Activated CD4-positive, alpha-beta T cell treated with anti-CD3 and anti-CD28 coated beads for 48 hours (primary cell): ENCODE measurements at regions not wholly inside any gene's neighbourhood (a gene's known extent, or its start where the extent isn't known, plus 50 kb on each side); places are given as distances from the start of the nearest gene placed in this dataset.
"Not testable (repeated sequence)": the region's sequence is repeated elsewhere in the genome, so short reads cannot be mapped to it uniquely, and the experiment has no call there.

Experiments used
- DNase-seq: peaks from one replicate; pipeline ENCODE4 v3.0.0-alpha.2; 2020

DNA sequence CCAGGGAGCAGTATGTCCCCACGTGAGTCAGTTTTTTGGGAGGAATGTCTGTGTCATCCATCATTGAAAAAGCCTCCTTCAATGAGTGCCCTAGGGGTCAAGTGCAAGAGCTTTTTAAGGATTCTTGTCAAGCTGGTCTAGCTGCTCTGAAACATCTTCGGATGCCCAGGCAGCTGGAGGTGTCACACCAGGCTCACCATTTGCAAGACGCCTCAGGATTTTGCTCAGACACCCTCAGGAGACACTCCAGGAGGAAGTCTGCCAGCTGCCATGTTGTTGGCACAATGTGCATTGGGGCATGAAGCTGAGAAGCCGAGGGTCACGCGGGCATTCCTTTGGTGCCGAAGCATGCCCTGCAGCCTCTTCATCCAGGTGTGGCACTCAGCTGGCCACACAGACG is 111.1 kb upstream of the S1PR3 start:
- no peak for DNase-seq

DNA sequence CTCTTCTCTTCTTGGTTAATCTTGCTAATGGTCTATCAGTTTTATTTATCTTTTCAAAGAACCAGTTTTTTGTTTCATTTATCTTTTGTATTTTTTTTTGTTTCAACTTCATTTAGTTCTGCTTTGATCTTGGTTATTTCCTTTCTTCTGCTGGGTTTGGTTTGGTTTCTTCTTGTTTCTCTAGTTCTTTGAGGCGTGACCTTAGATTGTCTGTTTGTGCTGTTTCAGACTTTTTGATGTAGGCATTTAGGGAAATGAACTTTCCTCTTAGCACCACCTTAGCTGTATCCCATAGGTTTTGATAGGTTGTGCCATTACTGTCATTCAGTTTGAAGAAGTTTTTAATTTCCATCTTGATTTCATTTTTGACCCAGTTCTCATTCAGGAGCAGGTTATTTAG is 107.0 kb upstream of the S1PR3 start:
- not testable (repeated sequence) for DNase-seq

DNA sequence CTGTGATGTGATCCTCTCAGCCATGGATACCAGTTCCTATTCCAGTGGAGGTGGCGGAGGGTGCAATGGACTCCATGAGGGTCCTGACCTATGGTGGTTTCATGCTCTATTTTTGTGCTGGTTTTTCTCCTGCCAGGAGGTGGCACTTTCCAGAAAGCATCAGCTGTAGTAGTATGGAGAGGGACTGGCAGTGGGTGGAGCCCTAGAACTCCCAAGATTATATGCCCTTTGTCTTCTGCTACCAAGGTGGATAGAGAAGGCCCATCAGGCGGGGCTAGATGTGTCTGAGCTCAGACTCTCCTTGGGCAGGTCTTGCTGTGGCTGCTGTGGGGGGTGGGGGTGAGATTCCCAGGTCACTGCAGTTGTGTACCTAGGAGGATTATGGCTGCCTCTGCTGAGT is 104.5 kb upstream of the S1PR3 start:
- not testable (repeated sequence) for DNase-seq

DNA sequence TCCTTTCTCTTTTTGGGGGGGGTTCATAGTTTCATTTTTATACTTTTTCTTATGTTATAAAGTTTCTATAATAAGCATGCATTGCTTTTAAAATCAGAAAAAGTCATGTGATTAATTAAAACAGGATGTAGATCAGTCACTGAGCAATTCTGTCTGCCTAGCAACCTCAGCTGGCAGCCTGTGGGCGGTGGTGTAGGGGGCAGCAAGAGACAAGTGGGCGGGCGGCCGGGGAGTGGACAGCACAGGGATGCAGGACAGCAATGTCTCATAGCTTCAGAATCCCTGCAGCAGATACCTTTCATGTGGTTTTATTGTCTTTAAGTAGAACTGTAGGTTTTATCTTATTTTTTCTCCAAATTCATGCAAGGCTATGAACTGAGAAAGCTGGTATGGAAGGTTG is 101.9 kb upstream of the S1PR3 start:
- DNase-seq = no peak

DNA sequence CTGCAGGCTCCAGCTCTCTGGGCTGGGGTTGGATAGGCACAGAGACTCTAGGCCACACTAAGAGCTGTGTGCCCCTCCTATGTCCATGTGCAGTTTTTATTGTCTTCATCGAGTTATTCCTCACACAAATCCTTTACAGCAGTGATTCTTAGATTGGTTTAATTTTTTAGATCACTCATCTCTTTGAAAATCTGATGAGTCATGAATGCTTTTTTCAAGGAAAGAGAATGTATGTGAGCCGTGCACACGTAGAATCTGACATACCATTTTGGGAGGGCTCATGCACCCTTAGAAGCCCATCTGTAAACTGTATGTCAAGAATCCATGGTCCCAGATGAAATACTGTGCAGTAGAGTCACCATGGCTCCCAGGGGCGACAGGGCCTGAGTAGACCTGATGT is 100.7 kb upstream of the S1PR3 start:
- no peak for DNase-seq

DNA sequence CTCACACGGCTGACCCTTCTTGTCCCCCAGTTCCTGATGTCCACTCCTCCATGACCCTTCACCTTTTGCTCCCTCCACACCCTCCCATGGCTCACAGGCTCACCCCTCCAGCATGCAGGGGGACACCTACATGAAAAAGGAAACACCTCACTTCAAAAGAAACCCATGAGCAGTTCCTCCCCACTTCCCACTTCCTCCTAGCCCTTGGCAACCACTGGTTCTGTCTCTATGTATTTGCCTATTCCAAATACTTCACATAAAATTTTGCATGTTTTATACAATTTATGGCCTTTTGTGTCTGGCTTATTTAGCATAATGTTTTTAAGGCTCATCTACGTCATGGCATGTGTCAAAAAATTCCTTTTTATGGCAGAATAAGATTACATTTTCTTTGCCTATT is 100.2 kb upstream of the S1PR3 start:
- DNase-seq = no peak

DNA sequence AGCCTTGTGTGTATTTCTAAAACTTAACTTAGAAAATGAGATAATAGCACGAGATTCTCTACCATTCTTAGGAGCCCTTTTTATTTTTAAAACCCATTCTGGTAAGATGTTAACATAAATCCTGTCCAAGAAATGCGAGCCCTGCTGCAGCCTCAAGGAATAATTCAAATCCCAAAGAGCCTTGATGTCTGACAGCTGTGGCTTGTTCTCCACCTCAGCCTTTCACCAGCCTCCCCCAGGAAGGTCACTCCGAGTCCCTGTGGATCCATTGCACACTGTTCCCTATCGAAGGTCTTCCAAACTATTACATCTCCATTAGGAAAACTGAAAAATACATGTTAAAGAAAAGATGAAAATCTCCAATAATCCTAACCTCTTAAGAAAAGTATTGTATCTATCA is 98.5 kb upstream of the S1PR3 start:
- DNase-seq = no peak

DNA sequence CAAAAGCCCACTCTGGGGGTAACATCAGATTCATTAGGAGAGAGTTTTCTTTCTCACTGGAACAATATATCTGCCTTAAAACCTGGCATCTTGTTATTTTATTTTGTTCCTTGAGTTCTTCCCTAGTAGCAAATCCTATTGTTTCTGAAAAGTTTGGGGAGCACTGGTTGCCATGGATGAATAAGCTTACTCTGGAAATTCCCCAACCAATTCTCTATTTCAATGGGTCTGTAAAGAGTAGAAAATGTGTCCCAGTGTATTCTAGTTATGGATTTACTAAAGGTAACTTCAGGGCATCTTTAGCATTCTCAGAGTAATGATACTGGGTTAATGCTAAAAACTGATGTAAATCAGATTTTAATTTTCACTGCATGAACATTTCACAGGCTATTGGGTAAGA is 94.2 kb upstream of the S1PR3 start:
- no peak for DNase-seq

DNA sequence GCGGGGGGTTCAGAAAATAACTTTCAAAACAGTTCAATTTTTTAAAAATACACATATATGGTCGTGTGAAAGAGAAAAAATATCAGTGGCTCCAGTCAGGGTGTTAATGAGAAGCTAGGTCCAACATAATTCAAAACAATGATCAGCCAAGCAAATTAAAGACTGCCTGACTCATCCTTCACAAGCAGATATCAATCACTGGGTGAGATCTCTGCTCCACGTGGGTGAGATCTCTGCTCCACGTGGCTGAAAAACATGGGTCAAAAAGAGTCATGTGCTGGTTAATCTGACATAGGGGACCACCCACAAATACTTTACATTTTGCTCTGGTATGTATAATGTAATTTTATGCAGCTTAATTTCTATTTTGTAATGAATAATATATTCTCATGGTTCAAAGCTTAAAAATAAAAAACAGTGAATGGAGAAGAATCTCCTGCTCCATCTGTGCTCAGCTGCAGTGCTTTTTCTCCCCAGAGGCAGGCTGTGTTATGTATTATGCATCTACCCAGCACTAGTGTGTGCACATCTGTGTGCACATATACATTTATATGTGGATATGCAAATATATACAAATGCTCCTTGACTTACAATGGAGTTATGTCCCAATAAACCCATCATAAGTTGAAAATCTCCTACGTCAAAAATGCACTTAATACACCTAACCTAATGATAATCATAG is 93.1 kb upstream of the S1PR3 start:
- DNase-seq = no peak

DNA sequence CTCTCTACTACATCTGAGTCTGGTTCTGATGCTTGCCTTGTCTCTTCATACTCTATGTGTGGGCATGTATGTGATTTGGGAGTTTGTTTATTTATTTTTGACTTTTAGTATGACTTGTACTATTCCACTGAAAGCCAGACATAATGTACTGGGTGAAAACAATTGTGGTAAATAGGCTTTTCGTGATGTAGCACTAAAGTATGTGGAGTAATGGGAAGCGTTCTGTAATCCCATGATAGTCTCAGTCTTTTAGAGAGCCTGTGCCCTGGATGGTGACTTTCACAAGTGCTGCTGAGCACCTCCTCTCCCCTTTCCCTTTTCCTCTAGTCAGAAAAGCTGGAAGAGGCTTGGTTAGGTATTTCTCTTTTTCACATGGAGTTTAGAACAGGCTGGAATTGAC is 85.8 kb upstream of the S1PR3 start:
- DNase-seq = no peak

DNA sequence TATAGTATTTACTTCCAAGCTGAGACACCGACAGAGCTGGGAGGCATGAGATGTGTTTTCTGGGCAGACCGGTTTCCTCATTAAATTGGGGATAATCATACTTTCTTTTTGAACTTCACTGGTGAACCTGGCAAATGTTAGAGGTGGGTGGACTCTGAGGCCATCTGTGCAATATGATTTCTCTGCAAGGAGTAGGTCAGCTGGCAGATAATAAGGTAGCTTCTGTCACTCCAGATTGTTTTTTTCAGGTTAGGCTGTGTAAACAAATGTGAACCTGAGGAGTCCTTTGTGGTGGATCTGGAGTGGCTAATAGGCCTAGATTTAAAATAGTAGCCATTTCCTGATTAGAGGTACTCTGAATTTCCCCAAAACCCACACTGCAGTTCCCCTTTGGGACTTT is 75.4 kb upstream of the S1PR3 start:
- DNase-seq = no peak

DNA sequence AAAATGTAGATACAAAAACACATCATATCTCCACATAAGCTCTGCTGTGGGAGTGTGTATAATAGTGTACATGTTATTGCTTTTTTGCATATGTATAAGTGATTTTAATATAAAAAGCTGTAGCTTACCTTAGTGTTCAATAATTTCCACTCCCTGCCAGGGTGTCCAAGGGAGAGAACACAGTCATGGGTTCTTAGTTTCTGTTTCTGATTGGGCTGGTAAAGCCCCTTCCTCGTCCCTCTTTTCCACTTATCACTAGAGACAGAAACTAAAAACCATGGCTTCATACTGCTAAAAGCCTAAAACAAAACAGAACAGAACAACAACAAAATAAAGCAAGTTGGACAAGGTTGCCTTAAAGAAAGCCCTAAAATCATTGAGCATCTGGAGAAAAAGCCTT is 74.4 kb upstream of the S1PR3 start:
- DNase-seq = no peak

DNA sequence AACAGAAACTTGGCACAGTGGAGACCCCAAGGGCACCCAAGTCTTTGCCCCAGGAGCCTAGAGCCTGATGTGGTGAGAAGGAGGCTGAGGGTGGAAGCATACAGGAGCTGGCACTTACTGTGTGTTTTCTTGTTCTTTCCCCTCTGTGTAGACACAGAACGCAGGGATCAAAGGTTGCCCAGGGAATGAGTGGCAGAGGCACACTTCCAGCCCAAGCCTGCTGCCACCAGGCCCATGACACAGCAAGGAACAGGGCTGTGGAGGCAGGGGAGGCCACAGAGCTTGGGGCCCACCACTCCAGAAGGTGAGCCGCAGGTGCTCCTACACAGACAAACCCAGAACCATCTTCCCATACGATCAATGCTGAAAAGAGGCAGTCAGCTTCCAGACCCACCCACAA is 73.9 kb upstream of the S1PR3 start:
- no peak for DNase-seq

DNA sequence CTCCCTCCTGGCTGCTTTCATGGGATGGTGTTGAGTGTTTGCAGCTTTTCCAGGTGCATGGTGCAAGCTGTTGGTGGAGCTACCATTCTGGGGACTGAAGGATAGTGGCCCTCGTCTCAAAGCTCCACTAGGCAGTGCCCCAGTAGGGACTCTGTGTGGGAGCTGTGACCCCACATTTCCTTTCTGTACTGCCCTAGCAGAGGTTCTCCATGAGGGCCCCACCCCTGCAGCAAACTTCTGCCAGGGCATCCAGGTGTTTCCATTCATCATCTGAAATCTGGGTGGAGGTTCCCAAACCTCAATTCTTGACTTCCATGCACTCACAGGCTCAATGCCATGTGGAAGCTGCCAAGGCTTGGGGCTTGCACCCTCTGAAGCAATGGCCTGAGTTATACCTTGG is 72.7 kb upstream of the S1PR3 start:
- not testable (repeated sequence) for DNase-seq

DNA sequence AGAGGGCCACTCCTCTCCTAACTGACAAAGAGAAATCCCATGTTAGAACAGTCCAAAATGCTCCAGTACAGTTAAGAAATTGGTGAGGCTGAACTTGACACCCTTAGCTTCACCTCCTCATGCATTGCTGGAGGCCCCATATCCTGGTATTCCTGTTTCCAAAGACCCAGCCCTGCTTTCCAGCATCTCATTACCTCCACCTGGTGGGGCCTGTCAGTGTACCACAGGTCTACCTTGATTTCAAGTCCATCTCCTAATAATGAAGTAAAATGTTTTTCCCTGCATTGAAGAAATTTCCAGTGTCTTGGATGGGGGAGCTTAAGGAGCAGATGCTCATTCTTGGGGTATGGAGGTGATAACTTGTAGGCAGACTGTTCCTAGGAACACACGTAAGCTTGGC is 70.6 kb upstream of the S1PR3 start:
- no peak for DNase-seq

DNA sequence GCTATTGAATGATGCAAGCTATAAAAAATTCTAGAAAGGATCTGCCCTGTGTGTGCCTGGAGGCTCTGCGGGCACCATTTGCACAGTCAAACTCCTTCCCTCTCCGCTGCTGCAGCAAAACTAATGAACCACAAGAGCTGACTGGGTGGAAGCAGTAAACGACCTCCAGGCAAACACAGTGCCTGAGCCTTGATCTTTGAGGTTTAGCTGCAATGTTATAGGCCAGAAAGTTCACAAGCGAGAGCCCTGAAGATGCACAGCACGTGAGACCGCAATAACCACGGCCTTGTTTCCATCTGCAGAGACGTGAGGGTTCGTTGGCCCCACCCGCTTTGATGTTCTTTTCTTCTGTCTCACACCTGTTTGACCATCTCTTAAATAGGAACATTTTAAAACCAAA is 69.2 kb upstream of the S1PR3 start:
- peak; percentile 59 for DNase-seq

DNA sequence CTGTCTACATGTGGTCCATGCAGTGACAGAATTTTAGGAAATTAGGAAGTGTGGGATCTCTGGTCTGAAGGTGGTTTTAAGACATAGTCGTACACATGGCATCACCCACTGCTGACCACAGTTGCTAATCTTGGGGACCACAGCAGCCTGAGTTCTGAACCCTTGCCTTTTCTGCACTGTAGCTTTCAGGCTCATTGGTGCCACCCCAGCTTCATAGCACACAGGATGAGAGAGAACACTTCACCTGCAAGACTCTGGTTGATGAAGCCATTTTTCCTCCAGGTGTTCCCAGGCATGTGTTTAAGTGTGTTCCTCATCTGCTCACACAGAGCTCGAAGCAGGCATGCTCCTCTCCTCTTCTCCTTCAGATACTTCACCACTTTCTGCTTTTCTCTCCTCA is 68.2 kb upstream of the S1PR3 start:
- DNase-seq = no peak

DNA sequence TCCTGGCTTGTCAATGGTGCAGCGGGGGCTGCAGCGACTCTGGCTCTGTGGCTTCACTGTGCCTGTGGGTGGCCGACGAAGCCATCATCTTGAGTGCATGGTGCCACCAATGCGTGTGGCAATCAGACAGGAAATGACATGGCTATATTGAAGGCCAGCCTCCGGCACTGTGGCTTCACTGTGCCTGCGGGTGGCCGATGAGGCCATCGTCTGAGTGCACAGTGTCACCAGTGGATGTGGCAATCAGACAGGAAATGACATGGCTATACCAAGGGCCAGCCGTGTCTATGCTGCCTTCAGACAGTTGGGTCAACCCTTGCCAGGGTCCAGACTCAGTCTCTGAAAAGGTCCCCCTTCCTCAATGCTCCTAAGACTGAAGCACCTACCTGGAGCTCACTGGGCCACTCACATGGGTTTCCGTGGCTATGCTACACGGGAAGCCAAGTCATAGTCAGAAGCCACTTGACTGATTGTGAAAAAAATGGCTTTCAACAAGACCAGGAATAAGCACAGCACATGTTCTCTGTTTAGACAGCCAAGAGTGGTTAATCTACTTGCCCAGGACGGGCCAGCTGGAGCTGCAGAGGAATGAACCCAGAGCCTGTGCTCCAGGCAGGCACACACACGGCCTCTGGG is 67.5 kb upstream of the S1PR3 start:
- DNase-seq = peak; percentile 25

DNA sequence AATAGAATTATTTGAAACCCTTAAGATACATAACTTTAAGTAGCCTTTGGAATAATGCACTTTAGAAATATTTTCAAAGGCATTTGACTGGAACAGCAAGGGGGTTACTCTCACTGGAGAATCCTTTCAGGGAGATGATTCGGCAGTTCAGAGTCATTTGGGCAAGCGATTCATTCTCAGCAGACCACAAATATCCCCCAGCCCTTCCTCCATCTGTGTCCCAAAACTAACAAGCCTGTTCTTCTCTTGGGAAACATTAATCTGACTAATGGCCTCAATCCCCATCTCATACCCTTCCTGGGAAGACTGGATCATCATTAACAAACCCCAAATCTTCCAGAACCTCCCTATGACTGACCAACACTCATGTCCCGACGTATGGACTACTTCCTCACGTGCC is 65.8 kb upstream of the S1PR3 start:
- no peak for DNase-seq

DNA sequence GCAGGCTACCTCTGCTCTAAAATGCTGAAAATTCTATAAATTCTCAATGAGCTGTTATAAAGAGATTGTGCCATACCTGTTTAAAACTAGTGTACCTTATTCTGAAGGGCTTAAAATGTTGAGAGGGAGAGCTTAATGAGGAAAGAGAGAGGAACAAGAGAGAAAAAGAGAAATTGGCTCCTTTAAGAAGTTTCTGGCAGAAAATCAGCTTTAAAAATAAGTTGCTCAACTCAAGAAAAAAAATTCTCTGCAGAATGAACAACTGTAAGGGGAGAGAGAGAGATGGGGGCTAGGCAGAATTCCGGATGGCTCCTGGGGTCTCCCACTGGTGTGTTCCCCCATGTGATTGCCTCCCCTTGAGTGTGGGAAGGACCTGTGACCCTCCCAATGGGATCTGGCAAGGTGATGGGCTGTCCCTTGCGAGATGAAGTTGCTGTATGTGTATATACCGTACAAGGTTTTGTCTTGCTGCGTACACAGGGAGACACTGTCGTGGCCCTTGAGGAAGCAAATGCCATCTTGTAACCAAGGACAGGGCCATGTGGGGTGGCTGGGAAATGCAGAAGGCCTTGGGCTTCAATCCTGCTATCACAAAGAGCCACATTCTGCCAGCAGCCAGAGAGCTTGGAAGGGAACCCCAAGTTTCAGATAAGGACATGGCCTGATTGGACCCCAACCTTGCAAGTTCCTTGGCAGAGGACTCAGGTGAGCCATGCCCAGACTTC is 64.3 kb upstream of the S1PR3 start:
- no peak for DNase-seq

DNA sequence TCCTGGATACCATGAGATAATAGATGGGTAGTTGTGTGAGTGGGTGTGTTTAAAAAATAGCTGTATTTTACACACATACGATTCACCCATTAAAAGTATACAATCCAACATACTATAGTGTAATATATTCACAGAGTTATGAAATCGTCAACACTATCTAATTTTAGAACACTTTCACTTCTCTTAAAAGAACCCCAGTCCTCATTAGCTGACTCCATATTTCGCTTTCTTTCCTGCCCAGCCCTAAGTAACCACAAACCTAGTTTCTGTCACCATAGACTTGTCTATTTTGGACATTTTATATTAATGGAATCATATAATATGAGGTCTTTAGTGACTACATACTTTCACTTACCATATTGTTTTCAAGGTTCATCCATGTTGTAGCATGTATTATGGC is 63.8 kb upstream of the S1PR3 start:
- no peak for DNase-seq

DNA sequence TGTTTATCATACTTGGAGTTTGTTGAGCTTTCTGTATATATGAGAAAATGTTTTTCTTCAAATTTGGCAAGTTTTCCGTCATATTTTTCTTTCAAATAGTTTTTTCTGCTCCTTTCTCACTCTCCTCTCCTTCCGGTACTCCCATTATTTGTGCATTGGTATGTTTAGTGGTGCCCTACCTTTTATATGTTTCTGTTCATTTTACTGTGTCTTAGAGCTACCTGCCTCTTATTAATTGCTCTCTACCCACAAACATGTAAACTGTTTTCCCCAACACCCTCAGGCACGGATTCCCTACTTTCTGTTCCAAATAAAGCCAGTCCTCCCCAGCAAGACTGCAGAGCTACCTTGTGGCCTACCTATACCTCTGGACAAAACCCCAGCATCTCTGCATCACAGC is 60.6 kb upstream of the S1PR3 start:
- no peak for DNase-seq

DNA sequence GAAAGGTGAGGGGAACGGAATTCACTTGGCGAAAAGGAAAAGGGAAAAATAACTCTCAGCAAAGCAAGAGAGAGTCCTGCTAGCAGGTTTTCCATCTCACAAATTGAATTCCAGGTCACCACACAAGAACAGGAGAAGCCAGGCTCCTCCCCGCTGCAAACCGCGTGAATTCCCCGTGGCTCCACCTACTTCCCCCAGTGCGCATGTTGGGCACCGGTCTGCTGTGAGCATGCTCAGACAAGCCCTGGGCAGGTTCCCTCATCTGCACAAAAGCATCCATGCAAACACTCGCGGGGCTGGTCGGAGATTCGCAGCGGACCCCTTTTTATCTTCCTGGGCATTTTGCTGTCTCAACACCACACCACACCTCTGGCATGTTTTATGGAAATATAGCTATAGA is 58.5 kb upstream of the S1PR3 start:
- DNase-seq = no peak

DNA sequence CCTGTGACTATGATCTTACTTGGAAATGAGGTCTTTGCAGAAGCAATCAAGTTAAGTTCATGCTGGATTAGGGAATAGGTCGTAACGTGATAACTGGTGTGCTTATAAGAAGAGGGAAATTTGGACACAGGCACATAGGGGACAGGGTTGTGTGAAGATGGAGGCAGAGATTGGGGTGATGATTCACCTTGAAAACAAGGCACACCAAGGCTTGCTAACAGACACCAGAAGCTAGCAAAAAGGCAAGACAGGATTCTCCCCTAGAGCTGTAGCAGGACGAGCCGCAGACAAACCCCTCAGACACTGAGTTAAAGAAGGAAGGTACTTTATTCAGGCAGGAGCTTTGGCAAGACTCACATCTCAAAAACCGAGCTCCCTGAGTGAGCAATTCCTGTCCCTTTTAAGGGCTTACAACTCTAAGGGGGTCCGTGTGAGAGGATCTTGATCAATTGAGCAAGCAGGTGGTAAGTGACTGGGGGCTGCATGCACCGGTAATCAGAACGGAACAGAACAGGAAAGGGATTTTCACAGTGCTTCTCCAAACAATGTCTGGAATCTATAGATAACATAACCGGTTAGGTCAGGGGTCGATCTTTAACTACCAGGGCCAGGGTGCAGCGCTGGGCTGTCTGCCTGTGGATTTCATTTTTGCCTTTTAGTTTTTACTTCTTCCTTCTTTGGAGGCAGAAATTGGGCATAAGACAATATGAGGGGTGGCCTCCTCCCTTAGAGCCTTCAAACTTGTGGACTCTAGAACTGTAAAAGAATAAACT is 57.5 kb upstream of the S1PR3 start:
- no peak for DNase-seq
